Endothelial cell of umbilical vein (primary cell): ENCODE measurements at regions not wholly inside any gene's neighbourhood (a gene's known extent, or its start where the extent isn't known, plus 50 kb on each side); places are given as distances from the start of the nearest gene placed in this dataset.

Experiments used
- BruUV-seq: library from RNA; stranded (reverse); fragments of 400-500 nt; replicated peaks from 2 replicates; lab custom pipeline; 2021; lab: Mats Ljungman, UMichigan
- CTCF ChIA-PET: fragments of 300-600, 350-600 bp; sonication (Branson Sonifier 250); formaldehyde crosslinking; loops from one replicate; lab custom pipeline; 2021; ENCODE audit warnings: antibody characterized with exemption, inconsistent platforms; lab: Charles Lee
- POLR2A ChIA-PET: fragments of 300-600, 350-600 bp; sonication (Branson Sonifier 250); formaldehyde crosslinking; loops from one replicate; lab custom pipeline; 2021; ENCODE audit warnings: antibody characterized with exemption, inconsistent platforms; lab: Charles Lee
- DNase-seq: peaks from one replicate; pipeline ENCODE4 v3.0.0-alpha.2; 2011; ENCODE audit warnings: low read depth, low spot score
- FAIRE-seq: peaks from 2 replicates; lab custom pipeline; 2011; peaks lifted over from hg19 to GRCh38; lab: Jason Lieb, UNC
- H2AFZ ChIP-seq: 2 replicates; pipeline ENCODE4 v1.6.0; 2012; ENCODE audit warnings: low read depth, low read length, control low read depth, inconsistent platforms
- H3K27ac ChIP-seq: 2 replicates; pipeline ENCODE4 v1.5.1; 2011; ENCODE audit warnings: low read depth, mild to moderate bottlenecking, control low read depth, low read length, moderate library complexity; ENCODE audit not compliant: insufficient read depth
- H3K27me3 ChIP-seq, 2 experiments: 2 replicates each; pipeline versions ENCODE4 v1.6.0 to v1.6.1; 2011; ENCODE audit warnings: low read length in 2 of 2, mixed read lengths in 1 of 2; ENCODE audit not compliant: control insufficient read depth in 2 of 2, insufficient read depth in 2 of 2
- H3K36me3 ChIP-seq, 2 experiments: 2 replicates in 1 of 2; 3 replicates in 1 of 2; pipeline ENCODE4 v1.5.1; 2011; ENCODE audit warnings: low read length in 2 of 2, mild to moderate bottlenecking in 1 of 2, moderate library complexity in 1 of 2; ENCODE audit not compliant: control insufficient read depth in 2 of 2, insufficient read depth in 2 of 2; ENCODE audit errors: extremely low read depth in 1 of 2
- H3K4me1 ChIP-seq: 3 replicates; pipeline ENCODE4 v1.5.1; 2011; ENCODE audit warnings: mild to moderate bottlenecking, low read length; ENCODE audit not compliant: control insufficient read depth, insufficient read depth; ENCODE audit errors: extremely low read depth
- H3K4me2 ChIP-seq: 2 replicates; pipeline ENCODE4 v1.6.1; 2011; ENCODE audit warnings: low read length, control low read depth, mixed read lengths; ENCODE audit not compliant: insufficient read depth
- H3K4me3 ChIP-seq, 3 experiments: fragments of 200-600 bp in 1 of 3; sonication (generic), shearing (Covaris generic) in 1 of 3; replicated peaks in 1 of 3; 2 replicates each; pipeline ENCODE4 v1.5.1; 2011 to 2016; ENCODE audit warnings: control low read depth in 3 of 3, low read length in 3 of 3, mild to moderate bottlenecking in 2 of 3, inconsistent platforms in 1 of 3, low read depth in 1 of 3, moderate library complexity in 1 of 3; ENCODE audit not compliant: insufficient read depth in 1 of 3
- H3K79me2 ChIP-seq: 2 replicates; pipeline ENCODE4 v1.6.0; 2012; ENCODE audit warnings: low read length, inconsistent platforms; ENCODE audit not compliant: control insufficient read depth, insufficient read depth
- H3K9ac ChIP-seq: replicated peaks from 2 replicates; pipeline ENCODE3; 2011; ENCODE audit warnings: low read length, control low read depth; ENCODE audit not compliant: insufficient read depth; ENCODE audit errors: extremely low read depth
- H3K9me1 ChIP-seq: replicated peaks from 3 replicates; pipeline ENCODE4 v1.6.0; 2011; ENCODE audit warnings: mild to moderate bottlenecking, low read length; ENCODE audit not compliant: control insufficient read depth, insufficient read depth; ENCODE audit errors: extremely low read depth
- H3K9me3 ChIP-seq: replicated peaks from 2 replicates; pipeline ENCODE4 v1.5.1; 2012; ENCODE audit warnings: low read length, inconsistent platforms; ENCODE audit not compliant: control insufficient read depth, insufficient read depth
- H4K20me1 ChIP-seq: replicated peaks from 2 replicates; pipeline ENCODE3; 2011; ENCODE audit warnings: mild to moderate bottlenecking, low read length; ENCODE audit not compliant: control insufficient read depth, insufficient read depth; ENCODE audit errors: extremely low read depth
- EZH2 ChIP-seq: IDR thresholded peaks from 2 replicates; pipeline ENCODE4 v1.6.1; 2012; ENCODE audit warnings: borderline replicate concordance, low read depth, mild to moderate bottlenecking, moderate library complexity, low read length, inconsistent platforms; ENCODE audit not compliant: severe bottlenecking
- FOS ChIP-seq: IDR thresholded peaks from 2 replicates; pipeline ENCODE4 v1.6.1; 2011; ENCODE audit warnings: mild to moderate bottlenecking, low read length, moderate library complexity, borderline replicate concordance; ENCODE audit not compliant: insufficient read depth
- GATA2 ChIP-seq: IDR thresholded peaks from 2 replicates; pipeline ENCODE4 v1.7.0; 2011; ENCODE audit warnings: low read depth, mild to moderate bottlenecking, moderate library complexity, mixed read lengths, low read length; ENCODE audit not compliant: insufficient read length, insufficient read depth
- JUN ChIP-seq: IDR thresholded peaks from 2 replicates; pipeline ENCODE4 v1.6.1; 2011; ENCODE audit warnings: borderline replicate concordance, low read depth; ENCODE audit not compliant: insufficient read length, insufficient read depth
- MYC ChIP-seq: IDR thresholded peaks from one replicate; pipeline ENCODE4 v1.6.1; 2011; ENCODE audit warnings: mild to moderate bottlenecking, low read depth, low read length
- POLR2A ChIP-seq: IDR thresholded peaks from 2 replicates; pipeline ENCODE4 v1.6.1; 2012; ENCODE audit warnings: low read depth, mild to moderate bottlenecking, control low read depth, low read length
- POLR2AphosphoS5 ChIP-seq: IDR thresholded peaks from 2 replicates; pipeline ENCODE4 v1.6.1; 2012; ENCODE audit warnings: low read depth, mild to moderate bottlenecking, control low read depth, low read length, moderate library complexity; ENCODE audit not compliant: insufficient read depth
- dilution Hi-C: fragments of 300-500 bp; cut with MboI; formaldehyde crosslinking; loops from one replicate; pipeline ENCODE4 v1.15.0; 2019; ENCODE audit warnings: low sequenced_read_pairs; ENCODE audit not compliant: extremely low pct_ligation_motif_present
- intact Hi-C: fragments of 100-400 bp; cut with micrococcal nuclease; formaldehyde crosslinking; loops from one replicate; pipeline ENCODE4 v1.10.0; 2022
- TF ChIP-seq, protein P1 (sequence below), 2 donors: IDR thresholded peaks; 1 replicate in 1 of 2; 2 replicates in 1 of 2; pipeline ENCODE4 v1.5.1; 2011; ENCODE audit warnings: low read length in 2 of 2, mild to moderate bottlenecking in 2 of 2, moderate library complexity in 2 of 2, control low read depth in 1 of 2, inconsistent platforms in 1 of 2, low read depth in 1 of 2; ENCODE audit not compliant: insufficient read depth in 1 of 2; ENCODE audit errors: extremely low read depth in 1 of 2
- TF ChIP-seq, protein P2 (sequence below): IDR thresholded peaks from 2 replicates; pipeline ENCODE4 v1.6.1; 2011; ENCODE audit not compliant: insufficient read depth, insufficient read length

- POLR2A ChIA-PET: no interaction called here
Measured at GRCh38 chr4:123471655-123472369, 75.2 kb downstream of the SPRY1 start.

More at GRCh38 chr4:123471655-123472369, 75.2 kb downstream of the SPRY1 start:
- H3K9me1 ChIP-seq: no peaks in the 10 kb centered on the region
- H3K4me3 ChIP-seq: no peak overlapping the region
- BruUV-seq: no TSS peak
- no peak for DNase-seq
- H3K36me3 ChIP-seq: no peaks in the 10 kb centered on the region
- H3K9me3 ChIP-seq: no peaks in the 10 kb centered on the region
- CTCF ChIA-PET: no interaction called here
- no peak overlapping the region for H2AFZ ChIP-seq
- intact Hi-C loops: no loop called here
- TF ChIP-seq POLR2A: no peak
- TF ChIP-seq JUN: no peak
- no peak for TF ChIP-seq FOS
- TF ChIP-seq EZH2: no peak
- no peak for TF ChIP-seq POLR2AphosphoS5
- no peak for TF ChIP-seq GATA2
- TF ChIP-seq, protein P1, sequence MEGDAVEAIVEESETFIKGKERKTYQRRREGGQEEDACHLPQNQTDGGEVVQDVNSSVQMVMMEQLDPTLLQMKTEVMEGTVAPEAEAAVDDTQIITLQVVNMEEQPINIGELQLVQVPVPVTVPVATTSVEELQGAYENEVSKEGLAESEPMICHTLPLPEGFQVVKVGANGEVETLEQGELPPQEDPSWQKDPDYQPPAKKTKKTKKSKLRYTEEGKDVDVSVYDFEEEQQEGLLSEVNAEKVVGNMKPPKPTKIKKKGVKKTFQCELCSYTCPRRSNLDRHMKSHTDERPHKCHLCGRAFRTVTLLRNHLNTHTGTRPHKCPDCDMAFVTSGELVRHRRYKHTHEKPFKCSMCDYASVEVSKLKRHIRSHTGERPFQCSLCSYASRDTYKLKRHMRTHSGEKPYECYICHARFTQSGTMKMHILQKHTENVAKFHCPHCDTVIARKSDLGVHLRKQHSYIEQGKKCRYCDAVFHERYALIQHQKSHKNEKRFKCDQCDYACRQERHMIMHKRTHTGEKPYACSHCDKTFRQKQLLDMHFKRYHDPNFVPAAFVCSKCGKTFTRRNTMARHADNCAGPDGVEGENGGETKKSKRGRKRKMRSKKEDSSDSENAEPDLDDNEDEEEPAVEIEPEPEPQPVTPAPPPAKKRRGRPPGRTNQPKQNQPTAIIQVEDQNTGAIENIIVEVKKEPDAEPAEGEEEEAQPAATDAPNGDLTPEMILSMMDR (IDR thresholded peaks at IDR 0.05; ENCODE audit: extremely low read depth in 1 of 2, insufficient read depth in 1 of 2, low read depth in 1 of 2, low read length in 2 of 2): no peak
- TF ChIP-seq, protein P2, sequence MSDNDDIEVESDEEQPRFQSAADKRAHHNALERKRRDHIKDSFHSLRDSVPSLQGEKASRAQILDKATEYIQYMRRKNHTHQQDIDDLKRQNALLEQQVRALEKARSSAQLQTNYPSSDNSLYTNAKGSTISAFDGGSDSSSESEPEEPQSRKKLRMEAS: no peak
- no peak for TF ChIP-seq MYC
- no peak overlapping the region for H3K4me2 ChIP-seq
- dilution Hi-C loops: no loop called here
- no peaks in the 10 kb centered on the region for H3K27me3 ChIP-seq
- H3K27ac ChIP-seq: no peak overlapping the region
- no peaks in the 10 kb centered on the region for H3K79me2 ChIP-seq
- H4K20me1 ChIP-seq: no peaks in the 10 kb centered on the region
- H3K9ac ChIP-seq: no peak overlapping the region
- no peaks in the 10 kb centered on the region for H3K4me1 ChIP-seq
- FAIRE-seq: no peak
